ENCODE measurements at regions not wholly inside any gene's neighbourhood (a gene's known extent, or its start where the extent isn't known, plus 50 kb on each side); places are given as distances from the start of the nearest gene placed in this dataset.

DNA sequence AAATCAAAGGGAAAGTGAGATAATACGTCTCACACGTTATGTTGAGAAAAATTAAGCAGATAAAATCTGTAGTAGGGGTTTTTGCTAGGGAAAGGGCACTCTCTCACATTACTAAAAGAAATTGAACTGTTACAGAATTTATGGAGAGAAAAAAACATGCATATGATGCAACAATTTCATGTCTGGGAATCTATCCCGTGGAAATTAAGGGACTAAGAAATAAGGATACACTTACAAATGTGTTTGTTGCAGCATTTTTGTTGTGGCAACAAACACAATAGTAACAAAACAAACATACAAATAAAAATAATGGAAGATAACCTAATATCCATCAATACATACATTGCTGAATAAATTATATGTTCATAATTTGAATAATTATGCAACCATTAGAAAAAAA is 96.3 kb upstream of the ZBED5 start:
- Histone ChIP-seq H2BK12ac (ENCODE audit: low read depth, low read length) (no peak overlapping the region), H3K18ac (ENCODE audit: extremely low read depth, low read length) (no peak overlapping the region), H3K79me1 (ENCODE audit: low read depth, low read length) (no peaks in the 10 kb centered on the region), H3K56ac (replicated peaks; ENCODE audit: insufficient read length, low read depth, low read length) (no peak overlapping the region), H3K4me2 (ENCODE audit: insufficient read depth in 1 of 2, low read depth in 2 of 2, low read length in 2 of 2) (no peak overlapping the region), H3K23ac (ENCODE audit: insufficient read length) (no peak overlapping the region), H3K9me3 (ENCODE audit: insufficient read depth in 2 of 2, low read depth in 1 of 2, low read length in 1 of 2) (peaks cover 0 to 7% of the 10 kb centered on the region in 2 experiments; a peak in 2 of 4 replicates), H3K4me1 (replicated peaks in 1 of 4; ENCODE audit: control insufficient read depth in 3 of 4, insufficient read depth in 4 of 4, low read length in 3 of 4) (no peaks in the 10 kb centered on the region), H3K9ac (replicated peaks in 1 of 4; ENCODE audit: extremely low read depth in 1 of 4, low read depth in 3 of 4, low read length in 3 of 4) (no peak overlapping the region), H4K5ac (ENCODE audit: insufficient read length, low read depth, low read length) (no peak overlapping the region), H3K14ac (ENCODE audit: insufficient read length) (no peak overlapping the region), H2AK5ac (ENCODE audit: low read depth, low read length) (no peak overlapping the region), H4K91ac (replicated peaks; ENCODE audit: insufficient read length, low read length) (no peak overlapping the region), H2AFZ (ENCODE audit: low read length) (no peak overlapping the region), H3K4me3 (ENCODE audit: extremely low read depth in 1 of 4, insufficient read depth in 2 of 4, low read depth in 3 of 4, low read length in 4 of 4) (no peak overlapping the region), H3K27ac (ENCODE audit: low read depth, low read length) (no peak overlapping the region), H3K4ac (replicated peaks; ENCODE audit: insufficient read length, low read depth, low read length) (no peak overlapping the region), H2BK5ac (ENCODE audit: low read depth, low read length) (no peak overlapping the region), H2BK20ac (ENCODE audit: low read length) (no peak overlapping the region), H3K36me3 (ENCODE audit: control insufficient read depth in 2 of 4, insufficient read depth in 4 of 4, low read length in 3 of 4) (no peaks in the 10 kb centered on the region), H3K23me2 (ENCODE audit: low read depth, low read length) (no peaks in the 10 kb centered on the region), H3K27me3 (replicated peaks in 1 of 4; ENCODE audit: control insufficient read depth in 3 of 4, extremely low read depth in 1 of 4, insufficient read depth in 3 of 4, low read length in 3 of 4) (no peaks in the 10 kb centered on the region), H4K8ac (ENCODE audit: extremely low read depth, insufficient read depth, low read length) (no peak overlapping the region), H3K79me2 (ENCODE audit: control insufficient read depth in 1 of 2, insufficient read depth in 2 of 2, low read length in 2 of 2) (no peaks in the 10 kb centered on the region), H4K20me1 (replicated peaks in 1 of 2; ENCODE audit: control insufficient read depth in 1 of 2, insufficient read depth in 2 of 2, low read length in 2 of 2) (no peaks in the 10 kb centered on the region), H2BK120ac (replicated peaks; ENCODE audit: low read depth, low read length) (no peak overlapping the region), H2BK15ac (ENCODE audit: low read length) (no peak overlapping the region)
- POLR2A ChIA-PET (ENCODE audit: partially characterized antibody): no interaction called here
- FAIRE-seq (no peak), DNase-seq (ENCODE audit: low read depth in 1 of 2, low spot score in 2 of 2) (no peak)
- TF ChIP-seq, protein P1, sequence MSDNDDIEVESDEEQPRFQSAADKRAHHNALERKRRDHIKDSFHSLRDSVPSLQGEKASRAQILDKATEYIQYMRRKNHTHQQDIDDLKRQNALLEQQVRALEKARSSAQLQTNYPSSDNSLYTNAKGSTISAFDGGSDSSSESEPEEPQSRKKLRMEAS (IDR thresholded peaks at IDR 0.05): no peak
- TF ChIP-seq RAD21 (IDR thresholded peaks at IDR 0.05 in 1 of 2, conservative IDR thresholded peaks at IDR 0.05 in 1 of 2; ENCODE audit: low read depth in 2 of 2, low read length in 2 of 2): no peak
- no peak for TF ChIP-seq NANOG (IDR thresholded peaks at IDR 0.05; ENCODE audit: insufficient read depth, low read depth, low read length, poor library complexity, severe bottlenecking)
- no peak for TF ChIP-seq ASH2L (IDR thresholded peaks at IDR 0.05; ENCODE audit: low read length)
- TF ChIP-seq, protein P2, sequence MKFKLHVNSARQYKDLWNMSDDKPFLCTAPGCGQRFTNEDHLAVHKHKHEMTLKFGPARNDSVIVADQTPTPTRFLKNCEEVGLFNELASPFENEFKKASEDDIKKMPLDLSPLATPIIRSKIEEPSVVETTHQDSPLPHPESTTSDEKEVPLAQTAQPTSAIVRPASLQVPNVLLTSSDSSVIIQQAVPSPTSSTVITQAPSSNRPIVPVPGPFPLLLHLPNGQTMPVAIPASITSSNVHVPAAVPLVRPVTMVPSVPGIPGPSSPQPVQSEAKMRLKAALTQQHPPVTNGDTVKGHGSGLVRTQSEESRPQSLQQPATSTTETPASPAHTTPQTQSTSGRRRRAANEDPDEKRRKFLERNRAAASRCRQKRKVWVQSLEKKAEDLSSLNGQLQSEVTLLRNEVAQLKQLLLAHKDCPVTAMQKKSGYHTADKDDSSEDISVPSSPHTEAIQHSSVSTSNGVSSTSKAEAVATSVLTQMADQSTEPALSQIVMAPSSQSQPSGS (IDR thresholded peaks at IDR 0.05; ENCODE audit: low read length): no peak
- no peak for TF ChIP-seq TAF7 (optimal IDR thresholded peaks at IDR 0.05; ENCODE audit: borderline replicate concordance, low read depth, low read length)
- TF ChIP-seq SRF (IDR thresholded peaks at IDR 0.05; ENCODE audit: low read depth, low read length): no peak
- TF ChIP-seq HDAC2 (IDR thresholded peaks at IDR 0.05; ENCODE audit: borderline replicate concordance in 1 of 2, low read depth in 2 of 2, low read length in 2 of 2): no peak
- WGBS, 2 experiments (ENCODE audit: extremely low coverage in 1 of 2, insufficient coverage in 1 of 2, insufficient read length in 1 of 2, insufficient replicate concordance in 2 of 2, low coverage in 1 of 2, low lambda C conversion rate in 2 of 2, missing lambda C conversion rate in 1 of 2): 77% methylated on average over 3 of the region's 3 CpGs; no CpG with 5 or more reads in 1 of the 2 experiments
- CTCF ChIA-PET (ENCODE audit: partially characterized antibody): interaction anchor here (1.7 kb wide), 1 partner anchor 20 kb away, joined by 4 read pairs; no protein-coding TSS in a partner anchor

Measured in H1 (cell line).